Right atrium auricular region (tissue), 2 donors: ENCODE measurements at regions not wholly inside any gene's neighbourhood (a gene's known extent, or its start where the extent isn't known, plus 50 kb on each side); places are given as distances from the start of the nearest gene placed in this dataset.

Experiments
- DNase-seq: peaks from one replicate; pipeline ENCODE4 v3.0.0-alpha.2; 2019; ENCODE audit warnings: low spot score
- H3K27ac ChIP-seq, 2 donors: fragments of 200-600 bp; sonication (generic); 1 replicate in 1 of 2; 2 replicates in 1 of 2; pipeline ENCODE4 v1.5.1; 2016 to 2019
- H3K27me3 ChIP-seq, 2 donors: fragments of 200-600 bp; sonication (generic); one replicate each; pipeline versions ENCODE4 v1.5.1 to v1.6.0; 2017 to 2019
- H3K36me3 ChIP-seq: fragments of 200-600 bp; sonication (generic); one replicate; pipeline ENCODE4 v1.5.1; 2016
- H3K4me1 ChIP-seq, 2 donors: fragments of 200-600 bp; sonication (generic); one replicate each; pipeline versions ENCODE4 v1.5.1 to v1.6.0; 2017 to 2019
- H3K4me3 ChIP-seq, 2 donors: fragments of 200-600 bp; sonication (generic); 1 replicate in 1 of 2; 2 replicates in 1 of 2; pipeline ENCODE4 v1.5.1; 2017 to 2019; ENCODE audit warnings: mild to moderate bottlenecking in 1 of 2, moderate library complexity in 1 of 2
- H3K9me3 ChIP-seq, 2 donors: fragments of 200-600 bp; sonication (generic); one replicate each; pipeline ENCODE4 v1.5.1; 2019
- CTCF ChIP-seq, 2 donors: fragments of 200-600 bp; sonication (generic); IDR thresholded peaks; one replicate each; pipeline ENCODE4 v1.5.1; 2019; ENCODE audit warnings: antibody characterized with exemption in 2 of 2

DNA sequence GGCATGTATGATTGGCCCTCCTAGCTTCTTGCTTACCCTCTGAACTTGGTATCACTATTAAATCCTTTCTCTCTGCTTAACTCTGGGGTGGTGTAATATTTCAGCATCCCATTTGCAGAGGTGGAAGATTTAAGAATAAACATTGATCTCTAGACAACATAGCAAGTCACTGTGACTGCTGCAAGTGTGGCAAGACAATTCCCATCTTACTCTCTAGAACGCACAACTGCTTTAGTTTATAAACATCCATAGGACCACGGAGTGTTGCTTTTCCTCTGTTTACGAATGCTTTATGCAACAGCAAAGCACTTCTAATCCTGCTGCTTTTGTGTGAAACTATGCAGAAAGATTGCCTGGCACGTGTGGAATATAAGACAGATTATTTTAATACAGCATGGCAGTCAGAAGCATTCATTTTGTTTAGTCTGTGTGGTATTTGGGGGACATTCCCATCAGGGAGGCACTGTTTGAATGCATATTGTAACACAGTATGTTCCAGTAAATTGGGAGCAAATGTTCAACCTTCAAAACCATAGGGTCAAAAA lies 338.9 kb upstream of the TMCO5A start:
- H3K4me1 ChIP-seq, result no peaks in the 10 kb centered on the region
- TF ChIP-seq CTCF (IDR thresholded peaks at IDR 0.05), result no peak
- DNase-seq, result no peak
- no peak overlapping the region for H3K4me3 ChIP-seq
- no peaks in the 10 kb centered on the region for H3K9me3 ChIP-seq
- no peaks in the 10 kb centered on the region for H3K27me3 ChIP-seq
- no peaks in the 10 kb centered on the region for H3K36me3 ChIP-seq
- no peak overlapping the region for H3K27ac ChIP-seq

DNA sequence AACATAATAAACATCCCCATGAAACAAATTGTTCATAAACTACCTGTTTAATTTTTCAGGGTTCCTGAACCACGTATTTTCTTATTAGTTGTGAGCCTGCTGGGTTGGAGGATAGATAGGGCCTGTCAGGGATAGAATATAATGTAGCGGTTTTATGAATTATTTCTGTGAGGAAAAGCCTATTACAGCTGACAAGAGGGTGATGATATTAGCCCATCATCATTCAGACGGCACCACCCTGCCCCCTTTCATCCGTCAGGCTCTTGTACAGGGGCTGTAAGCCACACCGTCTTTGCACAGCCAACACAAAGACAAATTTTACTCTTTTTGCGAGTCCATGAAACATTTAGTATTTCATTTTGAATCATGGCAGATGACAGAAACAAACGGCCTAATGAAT lies 335.3 kb upstream of the TMCO5A start:
- Histone ChIP-seq H3K27ac (no peak overlapping the region), H3K4me3 (no peak overlapping the region), H3K27me3 (no peaks in the 10 kb centered on the region), H3K4me1 (no peaks in the 10 kb centered on the region), H3K36me3 (no peaks in the 10 kb centered on the region), H3K9me3 (no peaks in the 10 kb centered on the region)
- no peak for TF ChIP-seq CTCF (IDR thresholded peaks at IDR 0.05)
- DNase-seq, result no peak

DNA sequence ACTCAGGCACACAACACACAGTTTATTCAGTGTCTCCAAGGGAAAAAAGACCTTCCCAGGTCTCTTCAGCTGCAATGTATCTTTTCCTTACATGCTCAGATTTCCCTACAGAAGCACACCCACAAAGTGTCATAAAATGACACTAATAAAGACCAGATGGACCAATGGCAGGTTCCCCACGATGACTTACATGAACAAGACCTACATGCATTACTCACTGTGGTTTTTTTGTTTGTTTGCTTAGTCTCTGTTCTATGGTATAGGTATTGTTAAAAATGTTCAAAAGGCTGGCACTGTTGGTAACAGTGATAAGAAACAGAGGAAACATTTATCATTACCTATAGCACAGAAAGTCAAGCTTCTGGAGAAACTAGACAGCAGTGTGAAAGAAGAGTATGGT lies 318.2 kb upstream of the TMCO5A start:
- DNase-seq, result no peak
- H3K9me3 ChIP-seq, result no peaks in the 10 kb centered on the region
- no peaks in the 10 kb centered on the region for H3K27me3 ChIP-seq
- H3K36me3 ChIP-seq, result no peaks in the 10 kb centered on the region
- TF ChIP-seq CTCF (IDR thresholded peaks at IDR 0.05), result no peak
- H3K4me1 ChIP-seq, result no peaks in the 10 kb centered on the region
- H3K4me3 ChIP-seq, result no peak overlapping the region
- H3K27ac ChIP-seq, result no peak overlapping the region

DNA sequence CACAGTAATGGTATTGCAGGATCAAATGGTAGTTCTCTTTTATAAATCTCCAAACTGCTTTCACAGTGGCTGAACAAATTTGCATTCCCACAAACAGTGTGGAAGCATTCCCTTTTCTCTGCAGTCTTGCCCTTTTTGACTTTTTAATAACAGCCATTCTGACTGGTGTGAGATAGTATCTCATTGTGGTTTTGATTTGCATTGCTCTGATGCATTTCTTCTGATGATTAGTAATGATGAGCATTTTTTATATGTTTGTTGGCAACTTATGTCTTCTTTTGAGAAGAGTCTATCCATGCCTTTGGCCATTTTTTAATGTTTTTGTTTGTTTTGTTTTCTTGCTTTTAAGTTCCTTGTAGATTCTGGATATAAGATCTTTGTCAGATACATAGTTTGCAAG lies 316.1 kb upstream of the TMCO5A start:
- TF ChIP-seq CTCF (IDR thresholded peaks at IDR 0.05), result no peak
- Histone ChIP-seq H3K9me3 (no peaks in the 10 kb centered on the region), H3K4me1 (no peaks in the 10 kb centered on the region), H3K27me3 (no peaks in the 10 kb centered on the region), H3K4me3 (no peak overlapping the region), H3K27ac (no peak overlapping the region), H3K36me3 (no peaks in the 10 kb centered on the region)
- no peak for DNase-seq

- Histone ChIP-seq H3K27me3 (no peaks in the 10 kb centered on the region), H3K9me3 (no peaks in the 10 kb centered on the region), H3K36me3 (no peaks in the 10 kb centered on the region), H3K4me1 (no peaks in the 10 kb centered on the region), H3K4me3 (no peak overlapping the region), H3K27ac (no peak overlapping the region)
- DNase-seq, result no peak
- no peak for TF ChIP-seq CTCF (IDR thresholded peaks at IDR 0.05)
These were observed 314.9 kb upstream of the TMCO5A start for GRCh38 chr15:37619358-37620042.

GRCh38 chr15:37625576-37625975 lies 308.9 kb upstream of the TMCO5A start:
- Histone ChIP-seq H3K27ac (no peak overlapping the region), H3K4me3 (no peak overlapping the region), H3K9me3 (no peaks in the 10 kb centered on the region), H3K27me3 (no peaks in the 10 kb centered on the region), H3K36me3 (no peaks in the 10 kb centered on the region), H3K4me1 (no peaks in the 10 kb centered on the region)
- no peak for DNase-seq
- TF ChIP-seq CTCF (IDR thresholded peaks at IDR 0.05), result no peak
